PFSK-1 (cell line): ENCODE measurements at regions not wholly inside any gene's neighbourhood (a gene's known extent, or its start where the extent isn't known, plus 50 kb on each side); places are given as distances from the start of the nearest gene placed in this dataset.

Experiments
- POLR2AphosphoS5 ChIP-seq: IDR thresholded peaks from 2 replicates; pipeline ENCODE4 v1.6.1; 2012; ENCODE audit warnings: low read depth, mild to moderate bottlenecking, control low read depth, low read length, moderate library complexity
- REST ChIP-seq, 2 experiments: IDR thresholded peaks; 2 replicates each; pipeline versions ENCODE4 v1.6.1 to v1.8.0; 2011 to 2012; ENCODE audit warnings: low read depth in 2 of 2, low read length in 2 of 2, control low read depth in 1 of 2, inconsistent platforms in 1 of 2, mild to moderate bottlenecking in 1 of 2, moderate library complexity in 1 of 2; ENCODE audit not compliant: insufficient read depth in 1 of 2
- SIN3A ChIP-seq: IDR thresholded peaks from 2 replicates; pipeline ENCODE4 v1.6.1; 2012; ENCODE audit warnings: mild to moderate bottlenecking, low read length, moderate library complexity, borderline replicate concordance; ENCODE audit not compliant: insufficient read depth
- TAF1 ChIP-seq: IDR thresholded peaks from 2 replicates; pipeline ENCODE4 v1.6.1; 2012; ENCODE audit warnings: low read length, control low read depth, borderline replicate concordance; ENCODE audit not compliant: insufficient read depth

DNA sequence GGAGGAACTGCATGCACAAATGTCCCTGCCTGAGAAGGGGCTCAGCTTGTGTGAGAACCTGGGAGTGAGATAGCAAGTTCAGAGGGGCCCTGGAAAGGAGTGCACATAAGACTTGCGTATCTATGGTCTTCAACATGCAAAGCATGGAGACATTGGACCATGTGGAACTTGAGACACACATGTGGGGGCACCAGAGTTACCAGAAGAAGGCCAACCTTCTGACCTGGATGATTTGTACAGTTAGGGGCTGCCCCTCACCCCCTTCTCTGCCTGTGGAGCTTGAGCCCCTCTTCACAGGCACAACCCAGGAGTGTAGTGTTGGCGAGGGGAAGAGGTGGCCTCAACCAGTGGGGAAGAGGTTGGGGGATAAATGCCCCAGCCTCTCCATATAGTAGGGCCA, 165.0 kb upstream of the ARL4C start:
- TF ChIP-seq POLR2AphosphoS5 = no peak
- no peak for TF ChIP-seq TAF1
- TF ChIP-seq REST (IDR thresholded peaks at IDR 0.05; ENCODE audit: insufficient read depth in 1 of 2, low read depth in 2 of 2, low read length in 2 of 2) = no peak
- no peak for TF ChIP-seq SIN3A
